T-helper 2 cell treated with Interferon-gamma antibody and Interleukin-4, amounts not matched to agents 5 μg/mL and 100 μg/mL, for 36 hours (primary cell): ENCODE measurements at regions not wholly inside any gene's neighbourhood (a gene's known extent, or its start where the extent isn't known, plus 50 kb on each side); places are given as distances from the start of the nearest gene placed in this dataset.

Experiments used
- DNase-seq: peaks from one replicate; pipeline ENCODE4 v3.0.0; 2021; ENCODE audit warnings: low spot score
- H3K27ac Mint-ChIP-seq: one replicate; pipeline ENCODE4 v1.8.0; 2021; ENCODE audit warnings: mild to moderate bottlenecking, mixed read lengths
- H3K27me3 Mint-ChIP-seq: one replicate; pipeline ENCODE4 v1.8.0; 2021; ENCODE audit warnings: low read depth, mixed read lengths
- H3K36me3 Mint-ChIP-seq: one replicate; pipeline ENCODE4 v1.8.0; 2021; ENCODE audit warnings: low read depth, mixed read lengths
- H3K4me1 Mint-ChIP-seq: one replicate; pipeline ENCODE4 v1.8.0; 2021; ENCODE audit warnings: low read depth, mixed read lengths
- H3K4me3 Mint-ChIP-seq: one replicate; pipeline ENCODE4 v1.8.0; 2022; ENCODE audit warnings: mild to moderate bottlenecking, moderate library complexity, mixed read lengths
- H3K9me3 Mint-ChIP-seq: one replicate; pipeline ENCODE4 v1.8.0; 2021; ENCODE audit warnings: mixed read lengths

DNA sequence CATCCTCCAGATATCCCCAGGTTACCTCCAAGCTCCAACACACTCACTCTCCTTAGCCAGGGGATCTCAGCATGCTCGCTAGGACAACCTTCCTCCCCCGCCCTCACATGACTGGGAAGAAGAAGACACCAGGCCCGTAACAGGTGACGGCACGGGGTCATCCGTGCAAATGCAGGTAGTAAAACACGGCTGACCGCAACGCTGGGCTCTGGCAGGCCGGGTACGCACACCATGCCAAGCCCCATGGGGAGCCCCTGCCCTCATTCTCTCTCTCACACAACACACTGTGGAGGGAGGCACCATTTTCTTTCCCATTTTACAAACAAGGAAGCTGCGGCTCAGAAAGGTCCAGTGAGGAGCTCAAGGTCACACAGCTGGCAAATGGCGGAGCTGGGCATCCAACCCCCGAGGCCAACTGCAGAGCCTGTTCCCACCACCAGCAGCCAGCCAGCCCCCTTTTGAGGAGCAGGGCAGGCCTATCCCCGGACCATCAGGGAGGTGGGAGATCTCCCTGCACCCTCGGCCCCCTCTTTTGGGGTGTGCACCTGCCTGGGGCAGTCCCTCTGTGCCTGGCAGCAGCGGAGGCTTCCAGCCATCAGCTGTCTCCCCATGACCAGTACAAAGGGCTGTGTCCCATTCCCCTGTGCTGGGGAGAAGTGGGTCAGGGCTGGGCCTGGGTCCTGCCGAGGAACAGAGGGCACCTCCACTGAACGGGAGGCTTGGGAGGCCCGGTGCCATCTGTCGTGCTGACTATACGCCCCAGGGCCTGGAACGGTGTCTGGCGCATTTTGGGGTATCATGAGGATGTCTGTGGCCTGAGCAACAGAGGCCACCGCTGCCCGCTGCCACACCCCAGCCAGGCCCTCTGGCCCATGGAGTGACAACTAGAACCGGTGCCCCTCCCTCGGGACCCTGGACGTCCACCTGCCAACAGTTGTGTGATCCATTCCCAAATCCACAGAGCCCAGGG is 280.9 kb downstream of the CTTN start:
- Mint-ChIP-seq H3K4me3 (no peak overlapping the region), H3K27me3 (no peaks in the 10 kb centered on the region), H3K27ac (no peak overlapping the region), H3K36me3 (no peaks in the 10 kb centered on the region), H3K9me3 (no peaks in the 10 kb centered on the region), H3K4me1 (no peaks in the 10 kb centered on the region)
- no peak for DNase-seq

DNA sequence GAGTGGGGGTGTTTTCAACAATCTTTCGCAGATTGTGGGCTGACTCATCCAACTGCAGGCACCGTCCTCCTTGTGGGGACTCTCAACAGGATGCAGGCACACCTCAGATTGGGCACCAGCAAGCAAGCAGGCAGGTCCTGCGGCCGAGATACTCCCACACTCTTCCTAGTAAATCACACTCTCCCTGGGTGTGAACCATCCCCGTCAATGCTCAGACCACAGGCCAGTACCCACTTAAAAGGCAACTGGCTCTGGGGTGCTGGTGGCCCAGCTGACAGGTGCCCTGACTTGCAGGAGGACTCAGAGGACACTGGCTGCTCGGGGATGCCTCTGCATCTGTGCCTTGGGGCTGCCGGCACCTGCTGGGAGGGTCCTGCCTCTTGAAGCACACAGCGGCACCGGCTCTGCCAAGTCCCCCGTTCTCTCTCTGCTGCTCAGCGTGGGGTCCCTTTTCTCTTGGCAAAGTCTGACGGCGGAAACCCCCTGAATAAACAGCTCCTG is 282.5 kb downstream of the CTTN start:
- Mint-ChIP-seq H3K4me3 (no peak overlapping the region), H3K27me3 (no peaks in the 10 kb centered on the region), H3K4me1 (no peaks in the 10 kb centered on the region), H3K9me3 (no peaks in the 10 kb centered on the region), H3K36me3 (no peaks in the 10 kb centered on the region), H3K27ac (no peak overlapping the region)
- DNase-seq, result peak; percentile 15

DNA sequence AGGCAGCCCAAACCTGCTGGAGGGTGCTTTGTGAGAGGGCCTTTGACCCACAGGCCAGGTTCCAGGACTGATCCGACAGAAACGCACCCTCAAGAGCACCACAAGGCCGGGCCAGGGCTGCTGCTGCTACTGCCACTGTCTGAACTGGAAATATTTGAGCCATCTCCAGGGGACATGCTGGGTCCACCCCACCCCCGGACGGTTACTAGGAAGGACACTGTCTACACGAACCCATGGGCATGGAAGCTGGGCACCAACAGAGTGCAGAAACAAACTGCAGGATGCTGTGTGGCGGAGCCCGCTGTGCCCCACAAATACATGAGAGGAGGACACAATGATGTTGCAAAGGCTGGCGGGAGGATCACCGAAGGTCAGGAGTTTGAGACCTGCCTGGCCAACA is 283.7 kb downstream of the CTTN start:
- no peak for DNase-seq
- no peaks in the 10 kb centered on the region for H3K9me3 Mint-ChIP-seq
- no peaks in the 10 kb centered on the region for H3K27me3 Mint-ChIP-seq
- H3K27ac Mint-ChIP-seq, result no peak overlapping the region
- no peak overlapping the region for H3K4me3 Mint-ChIP-seq
- no peaks in the 10 kb centered on the region for H3K36me3 Mint-ChIP-seq
- H3K4me1 Mint-ChIP-seq, result no peaks in the 10 kb centered on the region

DNA sequence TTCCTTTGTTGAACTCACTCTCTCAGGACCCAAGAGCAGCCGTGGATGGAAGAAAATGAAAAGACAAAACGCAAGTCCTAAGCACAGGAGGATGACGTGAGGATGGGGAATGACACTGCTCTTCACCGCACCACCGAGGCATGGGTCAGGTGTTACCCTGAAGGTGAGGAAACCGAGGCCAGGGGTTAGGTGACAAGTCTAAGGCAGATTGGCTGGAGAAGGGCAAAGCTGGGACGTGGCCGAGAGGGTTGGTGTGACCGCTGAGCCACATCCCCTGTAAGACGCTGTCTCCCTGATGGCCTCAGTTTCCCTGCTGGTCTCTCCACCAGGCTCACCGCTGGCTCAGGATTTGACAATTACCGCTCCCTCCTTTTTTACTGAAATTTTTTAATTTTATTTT is 284.4 kb downstream of the CTTN start:
- H3K36me3 Mint-ChIP-seq, result no peaks in the 10 kb centered on the region

DNA sequence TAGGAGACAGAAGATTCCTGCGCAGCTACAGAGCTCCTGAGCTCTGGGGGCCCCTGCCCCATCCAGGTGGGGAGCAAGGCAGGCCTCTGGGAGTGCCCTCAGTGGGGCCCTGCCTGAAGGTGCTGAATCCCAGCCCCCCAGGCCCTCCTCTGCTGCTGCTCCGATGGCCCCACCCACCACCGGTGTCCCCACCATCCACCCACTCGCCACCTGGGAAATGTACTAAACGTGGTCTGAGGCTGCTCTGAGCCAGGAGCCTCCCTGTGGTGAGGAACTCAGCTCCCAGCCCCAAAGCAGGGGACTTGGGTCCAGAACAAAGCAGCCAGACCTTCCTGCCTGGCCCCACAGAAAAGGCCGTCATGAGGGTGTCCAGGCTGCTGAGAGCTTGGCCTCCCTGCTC is 289.4 kb downstream of the CTTN start:
- Mint-ChIP-seq H3K27me3 (no peaks in the 10 kb centered on the region), H3K9me3 (peaks cover 6% of the 10 kb centered on the region), H3K4me3 (no peak overlapping the region), H3K36me3 (no peaks in the 10 kb centered on the region), H3K27ac (no peak overlapping the region), H3K4me1 (no peaks in the 10 kb centered on the region)
- no peak for DNase-seq

More for the DNA sequence above, 284.4 kb downstream of the CTTN start:
- no peaks in the 10 kb centered on the region for H3K9me3 Mint-ChIP-seq
- no peak overlapping the region for H3K27ac Mint-ChIP-seq
- H3K27me3 Mint-ChIP-seq, result no peaks in the 10 kb centered on the region
- H3K4me3 Mint-ChIP-seq, result no peak overlapping the region
- no peak for DNase-seq
- H3K4me1 Mint-ChIP-seq, result no peaks in the 10 kb centered on the region

DNA sequence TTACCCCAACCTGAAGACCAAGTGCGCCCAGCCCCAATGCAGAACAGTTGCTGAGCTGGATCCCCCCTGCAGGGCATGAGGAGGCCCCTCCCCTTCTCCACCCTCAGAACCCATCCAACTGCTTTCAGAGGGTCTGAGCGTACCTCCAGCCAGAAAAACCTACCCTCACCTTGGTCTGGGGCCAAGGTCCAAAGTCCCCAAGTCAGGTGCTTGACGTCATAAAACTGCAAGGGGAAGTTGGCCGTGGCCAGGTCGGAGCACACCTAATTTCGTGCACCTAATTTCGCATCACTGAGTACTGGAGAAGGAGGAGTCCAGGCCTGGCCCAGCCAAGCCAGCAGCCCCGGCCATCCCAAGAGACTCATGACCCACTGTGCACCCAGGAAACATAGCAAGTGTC is 289.8 kb downstream of the CTTN start:
- Mint-ChIP-seq H3K36me3 (no peaks in the 10 kb centered on the region), H3K27ac (no peak overlapping the region), H3K4me3 (no peak overlapping the region), H3K9me3 (peaks cover 6% of the 10 kb centered on the region), H3K27me3 (no peaks in the 10 kb centered on the region), H3K4me1 (no peaks in the 10 kb centered on the region)
- no peak for DNase-seq

DNA sequence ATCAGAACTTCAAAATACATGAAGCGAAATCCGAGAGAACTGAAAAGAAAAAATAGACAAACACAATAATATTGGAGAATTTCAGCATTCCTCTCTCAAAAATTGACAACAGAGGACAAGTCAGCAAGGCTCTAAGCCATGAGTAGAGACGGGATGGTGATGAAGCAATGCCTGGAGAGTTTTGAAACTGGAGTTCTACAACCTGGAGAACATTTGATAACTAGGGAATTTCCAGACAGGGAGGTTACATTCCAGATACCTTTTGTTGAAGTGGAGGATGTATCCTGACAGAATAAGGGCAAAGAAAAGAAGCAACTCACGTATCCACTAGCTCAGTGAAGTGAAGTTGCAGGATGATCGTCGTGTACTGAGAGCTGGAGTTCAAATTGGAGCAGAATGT is 291.4 kb downstream of the CTTN start:
- Mint-ChIP-seq H3K4me3 (no peak overlapping the region), H3K27me3 (no peaks in the 10 kb centered on the region), H3K36me3 (no peaks in the 10 kb centered on the region), H3K4me1 (no peaks in the 10 kb centered on the region), H3K27ac (no peak overlapping the region), H3K9me3 (peaks cover 6% of the 10 kb centered on the region)
- no peak for DNase-seq

DNA sequence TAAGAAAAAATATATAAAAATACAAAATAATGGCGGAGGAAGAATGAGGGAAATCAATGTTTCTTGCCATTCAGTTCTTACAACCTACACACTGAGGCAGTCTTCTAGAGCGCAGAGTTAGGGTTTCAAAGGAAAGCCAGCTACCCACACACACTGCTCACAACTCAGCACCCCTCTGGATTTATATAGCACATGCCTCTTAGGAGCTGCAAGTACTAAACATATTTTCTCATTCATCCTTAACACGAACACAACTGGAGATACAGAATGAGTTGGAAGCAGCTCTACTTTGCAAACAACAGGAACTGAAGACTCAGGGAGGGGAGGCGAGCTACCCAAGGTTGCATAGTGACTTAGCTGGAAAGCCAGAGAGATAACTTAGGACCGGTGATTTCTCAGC is 293.8 kb downstream of the CTTN start:
- Mint-ChIP-seq H3K27me3 (no peaks in the 10 kb centered on the region), H3K4me1 (no peaks in the 10 kb centered on the region), H3K27ac (no peak overlapping the region), H3K4me3 (no peak overlapping the region), H3K36me3 (no peaks in the 10 kb centered on the region), H3K9me3 (peaks cover 6% of the 10 kb centered on the region)
- no peak for DNase-seq

DNA sequence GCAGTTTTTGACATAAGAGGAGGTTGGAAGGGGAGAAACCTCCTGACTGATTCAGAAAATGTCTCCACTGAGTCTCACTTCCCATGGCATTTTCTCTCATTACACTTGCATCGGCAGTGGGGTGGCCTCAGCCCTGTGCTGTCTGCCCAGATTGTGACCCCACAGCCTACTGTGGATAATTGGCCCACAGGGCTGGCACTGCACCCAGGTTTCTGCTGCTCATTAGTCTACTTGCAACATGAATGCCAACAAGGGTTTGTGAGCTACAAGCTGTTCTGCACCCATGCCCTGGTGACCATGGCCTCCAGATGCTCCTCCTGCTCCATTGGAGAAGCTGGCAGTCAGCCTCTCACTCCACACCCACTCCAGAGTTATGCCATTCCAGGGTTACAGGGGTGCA is 296.0 kb downstream of the CTTN start:
- Mint-ChIP-seq H3K36me3 (no peaks in the 10 kb centered on the region), H3K27ac (no peak overlapping the region), H3K9me3 (peaks cover 6% of the 10 kb centered on the region), H3K4me3 (no peak overlapping the region), H3K27me3 (no peaks in the 10 kb centered on the region), H3K4me1 (no peaks in the 10 kb centered on the region)
- DNase-seq, result no peak

DNA sequence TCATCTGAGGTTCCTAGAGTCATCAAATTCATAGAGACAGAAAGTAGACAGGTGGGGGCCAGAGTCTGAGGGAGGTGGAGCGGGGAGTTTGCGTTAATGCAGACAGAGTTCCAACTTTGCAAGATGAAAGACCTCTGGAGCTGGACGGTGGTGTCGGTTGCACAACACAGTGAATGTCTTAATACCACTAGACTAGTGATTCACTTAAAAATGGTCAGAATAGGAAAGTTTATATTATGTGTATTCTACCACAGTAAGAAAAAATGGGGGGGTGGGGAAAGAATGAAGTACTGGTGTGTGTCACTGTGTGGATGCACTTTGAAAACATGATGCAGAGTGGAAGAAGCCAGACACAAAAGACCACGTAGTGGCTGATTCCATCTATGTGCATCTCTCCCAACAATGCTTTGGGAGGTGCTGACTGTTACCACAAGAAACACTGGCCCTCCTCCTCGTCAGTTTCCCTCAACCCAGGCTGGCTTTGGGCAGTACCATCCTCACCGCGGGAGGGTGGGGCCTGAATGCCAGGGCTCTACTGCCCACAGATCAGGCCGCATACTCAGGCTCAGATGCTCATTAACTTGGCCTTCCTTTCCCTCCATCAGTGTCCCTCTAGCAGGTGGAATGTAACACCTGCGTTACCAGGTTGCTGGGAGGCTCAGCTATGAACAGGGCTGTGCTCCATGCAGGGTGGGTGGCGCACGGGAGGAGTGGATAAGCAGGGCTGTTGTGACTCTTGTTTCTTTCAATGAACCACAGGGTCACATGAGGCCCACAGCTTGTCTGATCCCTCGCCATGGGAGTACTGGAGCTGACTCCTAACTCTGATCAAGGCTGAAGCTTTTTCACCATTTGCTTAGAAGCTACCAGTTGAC is 297.0 kb downstream of the CTTN start:
- H3K4me1 Mint-ChIP-seq, result no peaks in the 10 kb centered on the region
- H3K9me3 Mint-ChIP-seq, result no peaks in the 10 kb centered on the region
- H3K27ac Mint-ChIP-seq, result no peak overlapping the region
- no peaks in the 10 kb centered on the region for H3K27me3 Mint-ChIP-seq
- H3K36me3 Mint-ChIP-seq, result no peaks in the 10 kb centered on the region
- H3K4me3 Mint-ChIP-seq, result no peak overlapping the region
- no peak for DNase-seq

DNA sequence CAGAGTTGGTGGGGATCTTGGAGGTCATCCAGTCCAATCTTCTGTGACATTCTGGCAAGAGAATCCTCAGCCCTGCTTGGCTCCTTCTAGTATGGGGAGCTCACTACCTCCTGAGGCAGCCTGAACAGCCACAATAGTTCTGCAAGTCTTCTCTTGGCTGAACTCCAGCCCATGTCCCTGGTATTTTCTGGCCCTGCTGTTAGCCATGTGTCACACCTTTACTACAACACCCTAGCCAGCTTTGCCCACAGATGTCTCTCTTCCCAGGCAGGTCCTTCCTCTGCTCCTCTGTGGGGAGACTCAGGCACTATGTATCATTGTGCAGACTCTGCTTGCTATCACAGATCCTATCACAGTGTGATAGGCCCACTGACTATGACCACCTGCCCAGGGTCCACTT is 297.7 kb downstream of the CTTN start:
- DNase-seq, result no peak
- Mint-ChIP-seq H3K27ac (no peak overlapping the region), H3K4me3 (no peak overlapping the region), H3K27me3 (no peaks in the 10 kb centered on the region), H3K9me3 (no peaks in the 10 kb centered on the region), H3K4me1 (no peaks in the 10 kb centered on the region), H3K36me3 (no peaks in the 10 kb centered on the region)

DNA sequence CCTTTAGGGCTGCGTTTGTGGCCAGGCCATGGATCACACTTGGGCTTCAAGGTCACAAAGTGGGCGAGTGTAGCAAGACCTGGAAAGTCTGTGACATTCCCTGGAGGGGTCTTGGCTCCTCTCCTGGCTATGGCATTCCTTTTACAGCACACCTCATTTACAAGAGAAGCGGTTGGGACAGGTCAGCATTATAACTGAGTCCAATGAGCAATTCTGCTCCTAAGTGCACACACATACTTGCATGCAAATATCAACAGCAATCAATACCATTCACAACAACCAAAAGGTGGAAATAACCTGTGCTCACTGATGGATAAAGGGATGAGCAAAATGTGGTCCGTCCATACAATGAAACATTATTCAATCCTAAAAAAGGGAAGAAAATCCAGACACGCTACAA is 298.2 kb downstream of the CTTN start:
- Mint-ChIP-seq H3K27me3 (no peaks in the 10 kb centered on the region), H3K27ac (no peak overlapping the region), H3K4me1 (no peaks in the 10 kb centered on the region), H3K9me3 (no peaks in the 10 kb centered on the region), H3K4me3 (no peak overlapping the region), H3K36me3 (no peaks in the 10 kb centered on the region)
- no peak for DNase-seq

DNA sequence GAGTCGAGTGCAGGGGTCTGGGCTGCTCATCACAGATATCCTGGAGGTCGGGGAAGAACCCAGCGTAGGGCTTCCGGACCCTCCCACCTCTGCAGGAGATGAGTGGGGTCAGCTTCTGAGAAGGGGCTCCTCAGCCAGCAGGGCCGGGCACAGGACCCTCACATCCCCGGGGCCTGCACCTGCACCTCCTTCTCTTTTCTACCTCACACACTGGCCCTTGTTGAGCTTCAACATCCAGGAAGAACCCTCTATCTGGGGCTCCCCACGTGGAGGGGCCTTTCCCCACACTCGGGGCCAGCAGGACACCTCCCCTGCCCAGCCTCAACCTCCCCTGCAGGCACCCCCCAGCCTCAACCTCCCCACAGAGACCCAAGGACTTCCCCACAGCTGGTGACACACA is 299.4 kb downstream of the CTTN start:
- Mint-ChIP-seq H3K27me3 (no peaks in the 10 kb centered on the region), H3K9me3 (no peaks in the 10 kb centered on the region), H3K4me3 (no peak overlapping the region), H3K36me3 (no peaks in the 10 kb centered on the region), H3K4me1 (no peaks in the 10 kb centered on the region), H3K27ac (no peak overlapping the region)
- DNase-seq, result no peak

DNA sequence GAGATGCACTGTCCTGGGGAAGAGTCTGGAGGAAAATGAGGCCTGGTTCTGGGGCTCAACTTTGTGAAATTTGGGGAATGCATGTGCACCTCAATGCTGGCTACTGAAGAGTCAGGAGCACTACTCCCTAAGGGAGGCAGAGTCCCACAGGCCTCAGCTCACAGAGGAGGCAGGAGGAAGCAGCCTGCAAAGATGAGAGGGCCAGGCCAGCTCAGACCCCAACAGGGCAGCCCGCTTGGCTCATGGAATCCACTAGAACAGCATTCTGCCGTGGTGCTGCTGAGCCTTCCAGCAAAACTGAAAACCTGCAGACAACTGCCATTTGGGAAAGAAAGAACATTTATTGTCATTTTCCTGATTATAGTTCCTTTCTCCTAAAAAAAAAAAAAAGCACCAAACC is 300.5 kb downstream of the CTTN start:
- no peak for DNase-seq
- H3K36me3 Mint-ChIP-seq, result no peaks in the 10 kb centered on the region
- H3K4me1 Mint-ChIP-seq, result no peaks in the 10 kb centered on the region
- no peak overlapping the region for H3K4me3 Mint-ChIP-seq
- H3K27ac Mint-ChIP-seq, result no peak overlapping the region
- no peaks in the 10 kb centered on the region for H3K9me3 Mint-ChIP-seq
- no peaks in the 10 kb centered on the region for H3K27me3 Mint-ChIP-seq
